ENCODE measurements at regions not wholly inside any gene's neighbourhood (a gene's known extent, or its start where the extent isn't known, plus 50 kb on each side); places are given as distances from the start of the nearest gene placed in this dataset.

GRCh38 chr9:89811886-89812450 is 207.2 kb downstream of the GADD45G start:
- no peaks in the 10 kb centered on the region for H3K27me3 ChIP-seq (replicated peaks)
- H3K4me3 ChIP-seq (ENCODE audit: low read depth, low read length): no peak overlapping the region
- no peak for DNase-seq
- H3K27ac ChIP-seq: no peak overlapping the region
- H3K36me3 ChIP-seq (replicated peaks): no peaks in the 10 kb centered on the region
- in situ Hi-C loops (cut with HindIII; ENCODE audit: low pct_ligation_motif_present, low sequenced_read_pairs): no loop called here
- TF ChIP-seq CTCF (IDR thresholded peaks at IDR 0.05; ENCODE audit: low read depth, low read length, missing control alignments): no peak

GRCh38 chr9:89812556-89813181 is 207.9 kb downstream of the GADD45G start:
- Histone ChIP-seq H3K27me3 (replicated peaks) (no peaks in the 10 kb centered on the region), H3K36me3 (replicated peaks) (no peaks in the 10 kb centered on the region), H3K27ac (no peak overlapping the region), H3K4me3 (ENCODE audit: low read depth, low read length) (no peak overlapping the region)
- in situ Hi-C loops (cut with HindIII; ENCODE audit: low pct_ligation_motif_present, low sequenced_read_pairs): no loop called here
- TF ChIP-seq CTCF (IDR thresholded peaks at IDR 0.05; ENCODE audit: low read depth, low read length, missing control alignments): no peak
- DNase-seq: no peak

- in situ Hi-C loops (cut with HindIII; ENCODE audit: low pct_ligation_motif_present, low sequenced_read_pairs): no loop called here
- Histone ChIP-seq H3K27me3 (replicated peaks) (no peaks in the 10 kb centered on the region), H3K4me3 (ENCODE audit: low read depth, low read length) (no peak overlapping the region), H3K27ac (no peak overlapping the region), H3K36me3 (replicated peaks) (no peaks in the 10 kb centered on the region)
- no peak for TF ChIP-seq CTCF (IDR thresholded peaks at IDR 0.05; ENCODE audit: low read depth, low read length, missing control alignments)
- no peak for DNase-seq
Observed at GRCh38 chr9:89813482-89813881, 208.7 kb downstream of the GADD45G start.

GRCh38 chr9:89814340-89815040 is 209.7 kb downstream of the GADD45G start:
- DNase-seq: peak; percentile 56
- Histone ChIP-seq H3K27me3 (replicated peaks) (no peaks in the 10 kb centered on the region), H3K27ac (no peak overlapping the region), H3K36me3 (replicated peaks) (no peaks in the 10 kb centered on the region), H3K4me3 (ENCODE audit: low read depth, low read length) (no peak overlapping the region)
- in situ Hi-C loops (cut with HindIII; ENCODE audit: low pct_ligation_motif_present, low sequenced_read_pairs): no loop called here
- peak; percentile 5 for TF ChIP-seq CTCF (IDR thresholded peaks at IDR 0.05; ENCODE audit: low read depth, low read length, missing control alignments)

GRCh38 chr9:89815061-89815902 is 210.5 kb downstream of the GADD45G start:
- Histone ChIP-seq H3K27ac (no peak overlapping the region), H3K36me3 (replicated peaks) (no peaks in the 10 kb centered on the region), H3K4me3 (ENCODE audit: low read depth, low read length) (no peak overlapping the region), H3K27me3 (replicated peaks) (no peaks in the 10 kb centered on the region)
- in situ Hi-C loops (cut with HindIII; ENCODE audit: low pct_ligation_motif_present, low sequenced_read_pairs): no loop called here
- TF ChIP-seq CTCF (IDR thresholded peaks at IDR 0.05; ENCODE audit: low read depth, low read length, missing control alignments): no peak
- no peak for DNase-seq

All from brain microvascular endothelial cell (primary cell).